RCC 7860 (cell line): ENCODE measurements at regions not wholly inside any gene's neighbourhood (a gene's known extent, or its start where the extent isn't known, plus 50 kb on each side); places are given as distances from the start of the nearest gene placed in this dataset.

Experiments used
- DNase-seq: peaks from one replicate; pipeline ENCODE4 v3.0.0-alpha.2; 2015; ENCODE audit warnings: low spot score
- FAIRE-seq: peaks from 2 replicates; lab custom pipeline; 2012; peaks lifted over from hg19 to GRCh38; lab: Jason Lieb, UNC

GRCh38 chr5:74388411-74388810, 252.1 kb downstream of the ENC1 start:
- DNase-seq (peak; percentile 92), FAIRE-seq (peak; percentile 66)

DNA sequence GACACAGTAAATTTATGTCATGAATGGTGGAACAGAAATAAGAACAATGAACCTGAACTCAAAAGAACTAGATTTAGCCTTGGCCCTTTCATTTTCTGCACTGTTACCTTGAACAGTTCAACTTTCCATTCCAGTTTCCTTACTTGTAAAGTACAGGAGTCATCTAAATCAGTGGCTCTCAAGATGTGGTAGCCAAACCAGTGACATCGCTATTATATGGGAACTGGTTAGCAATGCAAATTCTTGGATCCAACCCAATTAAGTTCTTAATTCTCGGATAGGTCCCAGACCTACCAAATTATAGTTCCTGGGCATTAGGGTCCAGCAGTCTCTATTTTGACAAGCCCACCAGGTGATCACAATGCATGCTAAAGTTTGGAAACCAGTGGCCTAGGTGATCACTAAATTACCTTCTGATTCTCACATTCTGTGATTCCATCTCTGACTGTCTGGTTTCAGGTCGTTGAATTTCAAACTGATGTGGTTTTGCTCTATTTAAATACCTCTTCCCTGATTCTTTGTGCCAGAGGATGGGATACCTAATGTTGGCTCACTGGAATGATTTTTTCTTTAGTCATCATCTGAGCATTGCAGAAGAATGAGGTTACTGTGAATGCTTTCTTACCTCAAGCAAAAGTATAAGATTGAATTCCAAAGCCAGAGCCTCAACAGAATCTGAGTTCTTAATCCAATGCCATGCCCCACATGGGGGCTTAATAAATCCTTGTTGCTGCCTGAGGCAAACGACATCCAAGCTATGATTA, 253.8 kb downstream of the ENC1 start:
- peak; percentile 91 for DNase-seq

DNA sequence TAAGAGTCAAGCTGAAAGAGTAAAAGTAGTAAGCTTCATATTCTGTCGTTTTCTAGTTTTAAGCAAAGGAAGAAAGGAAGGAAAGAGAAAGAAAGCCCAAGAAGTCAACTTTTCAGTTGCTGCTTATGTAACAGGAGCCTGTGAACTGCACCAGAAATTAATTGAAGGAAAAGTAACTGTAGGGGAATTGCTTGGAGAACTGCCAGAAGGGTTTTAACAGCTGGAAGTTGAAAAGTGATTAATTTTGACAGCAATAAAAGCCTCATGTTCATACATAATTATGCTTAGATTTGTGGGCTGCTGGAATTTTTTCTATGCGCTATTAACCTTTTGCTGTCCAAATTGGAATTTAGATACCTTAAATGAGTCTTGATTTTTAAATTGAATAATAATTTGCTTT, 255.7 kb downstream of the ENC1 start:
- FAIRE-seq (no peak), DNase-seq (no peak)

More for the DNA sequence above, 253.8 kb downstream of the ENC1 start:
- FAIRE-seq: peak; percentile 94

- FAIRE-seq: no peak
- peak; percentile 29 for DNase-seq
Measured at GRCh38 chr5:74382987-74383593, 257.4 kb downstream of the ENC1 start.

GRCh38 chr5:74382123-74382855, 258.2 kb downstream of the ENC1 start:
- DNase-seq (no peak), FAIRE-seq (no peak)

DNA sequence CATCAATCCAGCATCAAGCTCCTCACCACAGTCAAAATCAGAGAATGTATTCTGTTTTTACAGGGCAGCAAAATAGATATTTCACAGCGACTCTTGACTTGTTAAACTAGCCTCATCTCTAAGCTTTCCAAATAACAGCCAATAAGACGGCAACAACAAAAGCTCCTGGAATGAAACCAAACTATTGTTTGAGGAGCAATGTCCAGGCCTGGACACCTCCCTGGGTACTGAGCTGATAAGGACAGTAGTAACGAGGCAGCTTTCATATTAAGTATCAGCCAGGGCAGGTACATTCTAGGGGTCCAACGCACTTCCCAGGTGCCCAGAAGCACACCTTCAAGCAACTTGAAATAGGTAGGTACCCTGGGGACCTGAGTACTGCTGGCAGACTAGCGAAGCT, 260.3 kb downstream of the ENC1 start:
- DNase-seq (no peak), FAIRE-seq (no peak)

DNA sequence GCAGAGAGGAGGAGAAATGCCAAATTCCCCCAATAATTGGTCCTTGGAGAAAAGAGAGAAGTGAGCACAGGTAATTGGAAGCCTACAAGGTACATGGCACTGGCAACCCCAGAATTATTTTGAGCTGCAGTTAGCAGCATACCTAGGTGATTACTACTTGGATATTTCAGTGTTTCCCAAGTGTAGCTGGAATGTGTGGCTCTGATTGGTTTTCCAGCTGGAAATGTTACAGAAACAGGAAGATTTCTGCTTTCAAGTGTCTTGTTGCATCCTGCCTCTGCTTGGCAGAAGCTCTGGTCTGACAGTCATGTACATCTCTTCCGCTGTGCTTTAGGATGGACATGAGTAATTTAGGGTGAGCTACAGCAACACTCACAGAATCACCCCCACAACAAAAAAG, 262.1 kb downstream of the ENC1 start:
- DNase-seq (no peak), FAIRE-seq (no peak)

DNA sequence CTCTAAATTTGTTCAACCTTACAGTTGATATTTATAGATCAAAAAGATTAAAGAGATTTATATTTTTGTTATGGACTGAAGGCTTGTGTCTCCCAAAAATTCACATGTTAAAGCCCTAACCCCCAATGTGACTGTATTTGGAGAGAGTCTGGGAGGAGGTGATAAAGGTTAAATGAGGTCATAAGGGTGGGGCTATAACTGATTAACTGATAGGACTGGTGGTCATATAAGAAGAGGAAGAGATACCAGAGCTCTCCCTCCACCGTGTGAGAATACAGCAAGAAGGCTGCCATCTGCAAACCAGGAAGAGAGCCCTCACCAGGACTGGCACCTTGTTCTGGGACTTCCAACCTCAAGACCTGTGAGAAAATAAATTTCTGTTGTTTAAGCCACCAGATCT, 264.3 kb downstream of the ENC1 start:
- FAIRE-seq: no peak
- no peak for DNase-seq

- FAIRE-seq: no peak
- no peak for DNase-seq
Measured at GRCh38 chr5:74375271-74375670, 265.3 kb downstream of the ENC1 start.

DNA sequence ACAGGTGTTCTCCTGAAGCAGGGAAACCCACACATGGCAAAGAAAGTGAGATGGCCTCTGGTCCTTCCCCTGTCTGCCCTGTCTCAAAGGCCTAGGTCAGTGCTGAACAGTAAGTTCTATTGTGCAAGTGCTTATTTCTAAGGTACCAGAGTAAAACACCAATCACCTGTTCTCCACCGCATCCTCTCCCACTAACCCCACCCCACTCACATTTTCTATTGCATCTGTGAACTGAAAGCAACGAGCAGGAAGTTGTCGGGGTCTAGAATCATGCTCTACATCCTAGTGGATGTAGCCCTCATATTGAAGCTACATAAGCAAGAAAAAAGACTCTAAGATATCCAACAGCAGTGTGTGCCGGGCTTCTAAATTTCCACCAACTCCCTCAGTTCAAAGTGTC, 265.9 kb downstream of the ENC1 start:
- FAIRE-seq: no peak

GRCh38 chr5:74373076-74373475, 267.5 kb downstream of the ENC1 start:
- FAIRE-seq: no peak

More for the DNA sequence above, 265.9 kb downstream of the ENC1 start:
- DNase-seq: no peak

DNA sequence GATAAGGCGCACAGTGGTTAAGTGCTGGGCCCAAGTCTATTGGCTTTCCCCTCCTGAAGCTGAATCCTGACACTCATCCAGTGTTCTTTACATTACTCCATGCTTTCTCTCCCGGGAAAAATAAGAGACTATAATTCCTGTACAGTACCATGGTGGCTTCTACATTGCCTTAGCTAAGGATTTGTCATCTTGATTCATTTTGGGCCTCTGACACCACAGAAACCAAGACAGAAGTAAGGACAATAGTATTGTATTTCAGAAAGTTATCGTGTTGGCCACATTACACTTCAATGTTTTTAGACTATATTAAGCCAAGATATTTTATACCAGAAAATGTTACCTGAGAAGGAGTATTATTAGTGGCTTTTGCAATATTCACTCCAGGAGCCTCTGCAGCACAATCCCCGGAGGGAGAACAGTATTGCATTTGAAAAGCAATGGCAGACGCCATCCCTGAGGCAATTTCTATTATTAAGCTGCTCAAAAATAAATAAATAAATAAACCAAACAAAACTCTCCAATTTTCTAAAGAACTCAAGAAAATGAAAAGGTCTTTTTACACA, 267.9 kb downstream of the ENC1 start:
- DNase-seq (no peak), FAIRE-seq (no peak)

More at GRCh38 chr5:74373076-74373475, 267.5 kb downstream of the ENC1 start:
- DNase-seq: no peak

DNA sequence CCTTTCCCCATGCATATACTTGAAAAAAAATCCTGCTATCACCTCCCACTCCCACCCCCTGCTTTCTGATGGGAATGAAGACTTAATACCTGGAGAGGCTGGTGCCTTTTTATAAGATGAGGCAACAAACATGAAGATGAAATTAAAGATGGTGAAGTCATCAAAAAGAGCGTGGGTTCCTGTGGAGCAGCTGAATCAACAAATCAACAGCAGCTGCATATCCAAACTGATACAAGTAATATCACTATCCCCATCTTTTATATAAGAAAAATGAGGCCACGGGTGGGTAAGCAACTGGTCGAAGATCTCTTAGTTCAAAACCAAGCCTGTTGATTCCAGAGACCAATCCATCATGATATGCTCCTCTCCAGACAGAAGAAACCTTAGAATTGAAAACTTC, 268.5 kb downstream of the ENC1 start:
- FAIRE-seq (no peak), DNase-seq (no peak)

DNA sequence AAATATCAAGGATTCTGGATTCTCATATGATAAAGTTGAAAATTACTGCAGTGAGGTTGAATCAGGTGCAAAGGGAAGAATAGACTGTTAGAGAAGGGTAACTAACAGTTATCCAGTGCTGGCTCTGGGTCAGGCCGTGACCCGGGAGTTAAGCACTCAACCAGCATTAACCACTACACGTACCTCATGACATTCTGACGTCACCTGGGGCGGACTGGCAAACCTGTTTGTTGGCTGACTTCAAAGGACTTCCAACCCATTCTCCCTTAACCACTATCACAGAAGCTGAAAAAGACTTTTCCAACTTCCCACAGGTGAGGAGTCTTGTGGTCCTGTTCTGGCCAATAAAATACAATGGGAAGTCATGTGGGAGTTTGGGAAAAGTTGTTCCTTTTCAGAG, 268.9 kb downstream of the ENC1 start:
- DNase-seq (no peak), FAIRE-seq (no peak)

GRCh38 chr5:74370168-74370567, 270.4 kb downstream of the ENC1 start:
- DNase-seq (no peak), FAIRE-seq (no peak)

GRCh38 chr5:74369173-74369572, 271.4 kb downstream of the ENC1 start:
- FAIRE-seq: no peak
- no peak for DNase-seq

- no peak for FAIRE-seq
Measured at GRCh38 chr5:74367934-74368333, 272.6 kb downstream of the ENC1 start.

DNA sequence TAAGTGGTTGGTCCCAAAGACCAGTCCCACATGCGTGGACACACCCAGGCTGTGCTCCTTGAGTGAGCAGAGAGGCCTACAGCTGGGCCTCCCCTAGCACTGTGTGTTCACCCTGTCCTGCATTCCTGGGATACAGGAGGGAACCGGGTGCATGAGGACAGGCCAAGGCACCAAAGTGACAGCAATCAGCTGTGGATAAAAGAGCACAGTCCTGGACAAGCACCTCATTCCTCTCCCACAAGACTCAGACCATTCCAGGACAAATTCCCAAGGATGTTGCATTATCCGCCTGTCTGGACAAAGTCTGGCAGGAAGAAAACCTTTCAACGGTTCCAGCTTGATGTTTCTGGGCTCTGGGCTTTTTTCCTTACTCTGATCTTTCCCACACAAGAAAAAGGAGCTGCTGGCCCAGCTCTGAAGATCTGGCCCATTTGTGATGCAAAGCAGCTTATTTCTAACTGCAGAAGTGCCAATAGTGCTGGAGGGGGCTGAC, 273.2 kb downstream of the ENC1 start:
- DNase-seq (no peak), FAIRE-seq (no peak)

More at GRCh38 chr5:74367934-74368333, 272.6 kb downstream of the ENC1 start:
- DNase-seq: no peak

GRCh38 chr5:74365723-74366122, 274.8 kb downstream of the ENC1 start:
- FAIRE-seq: no peak
- DNase-seq: no peak

DNA sequence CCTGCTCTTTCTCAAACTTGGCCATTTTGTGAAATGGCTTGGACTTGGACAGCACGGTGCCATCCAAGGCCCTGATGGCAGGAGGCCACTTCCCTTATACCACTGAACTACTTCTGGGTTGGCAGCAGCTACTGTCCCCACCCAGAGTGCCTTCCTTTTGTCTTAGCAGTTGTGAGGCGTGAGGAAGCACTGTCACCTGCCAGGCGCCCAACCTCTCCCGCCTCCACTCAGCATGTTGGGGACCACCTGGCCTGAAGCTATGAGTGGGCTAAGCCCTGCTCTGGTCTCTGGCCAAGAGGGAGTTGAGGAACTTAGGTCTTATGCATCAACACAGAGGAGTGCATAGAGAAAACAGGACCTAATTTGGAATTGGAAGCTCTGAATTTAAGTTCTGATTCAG, 276.0 kb downstream of the ENC1 start:
- no peak for DNase-seq
- FAIRE-seq: no peak

- FAIRE-seq (no peak), DNase-seq (no peak)
Measured at GRCh38 chr5:74363603-74364205, 276.8 kb downstream of the ENC1 start.
